ENCODE measurements at regions not wholly inside any gene's neighbourhood (a gene's known extent, or its start where the extent isn't known, plus 50 kb on each side); places are given as distances from the start of the nearest gene placed in this dataset.

GRCh38 chr2:163428187-163428586, 307.6 kb downstream of the FIGN start:
- H3K36me3 ChIP-seq (ENCODE audit: insufficient read depth, insufficient read length, low read length): no peaks in the 10 kb centered on the region
- no peak for DNase-seq (ENCODE audit: low read depth, low spot score)
- H3K4me1 ChIP-seq (ENCODE audit: insufficient read depth, insufficient read length): no peaks in the 10 kb centered on the region
- H3K9ac ChIP-seq (ENCODE audit: insufficient read length, low read depth): no peak overlapping the region
- H3K4me3 ChIP-seq (ENCODE audit: insufficient read length, low read depth): no peak overlapping the region
- H3K9me3 ChIP-seq (ENCODE audit: insufficient read depth, low read length): no peaks in the 10 kb centered on the region
- no peak for TF ChIP-seq ZNF274 (IDR thresholded peaks at IDR 0.05; ENCODE audit: low read depth, low read length)
- H3K27me3 ChIP-seq (ENCODE audit: insufficient read depth, insufficient read length): no peaks in the 10 kb centered on the region

- H3K36me3 ChIP-seq (ENCODE audit: insufficient read depth, insufficient read length, low read length): no peaks in the 10 kb centered on the region
- H3K4me3 ChIP-seq (ENCODE audit: insufficient read length, low read depth): no peak overlapping the region
- DNase-seq (ENCODE audit: low read depth, low spot score): no peak
- no peak overlapping the region for H3K9ac ChIP-seq (ENCODE audit: insufficient read length, low read depth)
- no peaks in the 10 kb centered on the region for H3K27me3 ChIP-seq (ENCODE audit: insufficient read depth, insufficient read length)
- no peak for TF ChIP-seq YY1 (IDR thresholded peaks at IDR 0.05; ENCODE audit: insufficient read depth, insufficient read length)
- TF ChIP-seq SUZ12 (IDR thresholded peaks at IDR 0.05; ENCODE audit: extremely low read depth, insufficient read depth, insufficient read length): no peak
- no peak for TF ChIP-seq ZNF274 (IDR thresholded peaks at IDR 0.05; ENCODE audit: low read depth, low read length)
- no peaks in the 10 kb centered on the region for H3K4me1 ChIP-seq (ENCODE audit: insufficient read depth, insufficient read length)
- H3K9me3 ChIP-seq (ENCODE audit: insufficient read depth, low read length): no peaks in the 10 kb centered on the region
These were observed 315.2 kb downstream of the FIGN start for GRCh38 chr2:163420604-163421003.

- no peak for DNase-seq (ENCODE audit: low read depth, low spot score)
- Histone ChIP-seq H3K27me3 (ENCODE audit: insufficient read depth, insufficient read length) (no peaks in the 10 kb centered on the region), H3K36me3 (ENCODE audit: insufficient read depth, insufficient read length, low read length) (no peaks in the 10 kb centered on the region), H3K4me3 (ENCODE audit: insufficient read length, low read depth) (no peak overlapping the region), H3K4me1 (ENCODE audit: insufficient read depth, insufficient read length) (no peaks in the 10 kb centered on the region), H3K9ac (ENCODE audit: insufficient read length, low read depth) (no peak overlapping the region), H3K9me3 (ENCODE audit: insufficient read depth, low read length) (no peaks in the 10 kb centered on the region)
- TF ChIP-seq ZNF274 (IDR thresholded peaks at IDR 0.05; ENCODE audit: low read depth, low read length): no peak
- no peak for TF ChIP-seq SUZ12 (IDR thresholded peaks at IDR 0.05; ENCODE audit: extremely low read depth, insufficient read depth, insufficient read length)
- TF ChIP-seq YY1 (IDR thresholded peaks at IDR 0.05; ENCODE audit: insufficient read depth, insufficient read length): no peak
These were observed 316.6 kb downstream of the FIGN start for GRCh38 chr2:163419000-163419830.

DNA sequence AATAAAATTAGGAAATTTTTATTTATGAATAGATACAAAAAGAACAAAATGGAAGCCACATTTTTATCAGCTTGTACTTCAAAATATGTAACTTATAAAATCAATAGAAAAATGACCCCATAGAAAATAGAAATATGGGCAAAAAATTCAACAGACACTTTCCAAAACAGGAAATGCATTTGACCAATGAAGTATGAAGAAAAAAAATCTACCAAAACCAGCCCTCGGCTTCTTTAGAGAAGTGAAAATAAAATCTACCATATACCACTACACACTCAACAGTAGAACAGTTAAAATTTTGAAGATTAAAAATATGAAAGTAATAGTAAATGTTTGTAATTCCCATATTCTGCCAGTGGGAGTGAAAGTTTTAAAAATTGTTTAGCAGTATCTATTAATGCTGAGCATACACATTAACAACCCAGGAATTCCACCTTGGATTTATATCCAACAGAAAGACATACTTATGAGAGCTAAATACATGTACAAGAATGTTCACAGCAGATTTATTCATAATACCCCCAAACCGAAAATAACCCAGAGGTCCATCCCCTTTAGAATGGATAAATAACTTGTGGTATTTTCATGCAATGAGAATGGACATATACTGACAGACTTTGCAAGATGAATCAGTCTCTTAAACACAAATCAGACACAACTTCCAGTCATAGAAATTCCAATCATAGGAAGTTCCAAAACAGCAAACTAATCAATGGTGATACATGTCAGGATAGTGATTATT, 318.0 kb downstream of the FIGN start:
- Histone ChIP-seq H3K36me3 (ENCODE audit: insufficient read depth, insufficient read length, low read length) (no peaks in the 10 kb centered on the region), H3K4me1 (ENCODE audit: insufficient read depth, insufficient read length) (no peaks in the 10 kb centered on the region), H3K27me3 (ENCODE audit: insufficient read depth, insufficient read length) (no peaks in the 10 kb centered on the region), H3K9me3 (ENCODE audit: insufficient read depth, low read length) (no peaks in the 10 kb centered on the region), H3K9ac (ENCODE audit: insufficient read length, low read depth) (no peak overlapping the region), H3K4me3 (ENCODE audit: insufficient read length, low read depth) (no peak overlapping the region)
- DNase-seq (ENCODE audit: low read depth, low spot score): no peak
- TF ChIP-seq SUZ12 (IDR thresholded peaks at IDR 0.05; ENCODE audit: extremely low read depth, insufficient read depth, insufficient read length) (no peak), ZNF274 (IDR thresholded peaks at IDR 0.05; ENCODE audit: low read depth, low read length) (no peak), YY1 (IDR thresholded peaks at IDR 0.05; ENCODE audit: insufficient read depth, insufficient read length) (no peak)

GRCh38 chr2:163414121-163414520, 321.7 kb downstream of the FIGN start:
- H3K4me3 ChIP-seq (ENCODE audit: insufficient read length, low read depth): no peak overlapping the region
- no peak for TF ChIP-seq SUZ12 (IDR thresholded peaks at IDR 0.05; ENCODE audit: extremely low read depth, insufficient read depth, insufficient read length)
- no peak for TF ChIP-seq YY1 (IDR thresholded peaks at IDR 0.05; ENCODE audit: insufficient read depth, insufficient read length)
- DNase-seq (ENCODE audit: low read depth, low spot score): no peak
- H3K4me1 ChIP-seq (ENCODE audit: insufficient read depth, insufficient read length): no peaks in the 10 kb centered on the region
- no peaks in the 10 kb centered on the region for H3K36me3 ChIP-seq (ENCODE audit: insufficient read depth, insufficient read length, low read length)
- no peaks in the 10 kb centered on the region for H3K9me3 ChIP-seq (ENCODE audit: insufficient read depth, low read length)
- H3K27me3 ChIP-seq (ENCODE audit: insufficient read depth, insufficient read length): no peaks in the 10 kb centered on the region
- no peak overlapping the region for H3K9ac ChIP-seq (ENCODE audit: insufficient read length, low read depth)

GRCh38 chr2:163407296-163407695, 328.5 kb downstream of the FIGN start:
- H3K9me3 ChIP-seq (ENCODE audit: insufficient read depth, low read length): no peaks in the 10 kb centered on the region
- H3K4me3 ChIP-seq (ENCODE audit: insufficient read length, low read depth): no peak overlapping the region
- TF ChIP-seq YY1 (IDR thresholded peaks at IDR 0.05; ENCODE audit: insufficient read depth, insufficient read length) (no peak), ZNF274 (IDR thresholded peaks at IDR 0.05; ENCODE audit: low read depth, low read length) (no peak), SUZ12 (IDR thresholded peaks at IDR 0.05; ENCODE audit: extremely low read depth, insufficient read depth, insufficient read length) (no peak)
- DNase-seq (ENCODE audit: low read depth, low spot score): no peak
- no peaks in the 10 kb centered on the region for H3K27me3 ChIP-seq (ENCODE audit: insufficient read depth, insufficient read length)
- H3K9ac ChIP-seq (ENCODE audit: insufficient read length, low read depth): no peak overlapping the region
- H3K36me3 ChIP-seq (ENCODE audit: insufficient read depth, insufficient read length, low read length): no peaks in the 10 kb centered on the region
- H3K4me1 ChIP-seq (ENCODE audit: insufficient read depth, insufficient read length): no peaks in the 10 kb centered on the region

DNA sequence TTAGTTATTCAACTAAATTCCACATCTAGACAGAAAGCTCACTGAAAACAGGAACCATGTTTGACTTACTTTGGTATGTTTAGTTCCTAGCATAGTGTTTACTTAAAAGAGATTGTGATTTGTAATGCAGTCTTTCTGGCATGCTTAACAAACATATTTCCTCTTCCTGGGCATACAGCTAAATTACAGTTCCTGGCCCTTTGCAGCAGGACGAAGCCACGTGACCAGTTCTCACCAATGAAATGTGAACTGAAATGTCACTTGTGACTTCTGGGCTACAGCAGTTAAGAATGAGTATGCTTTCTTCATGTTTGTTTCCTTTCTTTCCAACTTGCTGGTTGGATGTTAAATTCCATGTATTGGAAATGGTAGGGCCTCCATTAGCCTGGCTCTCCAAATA, 330.5 kb downstream of the FIGN start:
- no peaks in the 10 kb centered on the region for H3K36me3 ChIP-seq (ENCODE audit: insufficient read depth, insufficient read length, low read length)
- TF ChIP-seq YY1 (IDR thresholded peaks at IDR 0.05; ENCODE audit: insufficient read depth, insufficient read length) (no peak), ZNF274 (IDR thresholded peaks at IDR 0.05; ENCODE audit: low read depth, low read length) (no peak), SUZ12 (IDR thresholded peaks at IDR 0.05; ENCODE audit: extremely low read depth, insufficient read depth, insufficient read length) (no peak)

More for the DNA sequence above, 330.5 kb downstream of the FIGN start:
- H3K4me1 ChIP-seq (ENCODE audit: insufficient read depth, insufficient read length): no peaks in the 10 kb centered on the region
- no peaks in the 10 kb centered on the region for H3K27me3 ChIP-seq (ENCODE audit: insufficient read depth, insufficient read length)
- H3K4me3 ChIP-seq (ENCODE audit: insufficient read length, low read depth): no peak overlapping the region
- DNase-seq (ENCODE audit: low read depth, low spot score): no peak
- no peaks in the 10 kb centered on the region for H3K9me3 ChIP-seq (ENCODE audit: insufficient read depth, low read length)
- no peak overlapping the region for H3K9ac ChIP-seq (ENCODE audit: insufficient read length, low read depth)
